HG02870 (cell line): ENCODE measurements at regions not wholly inside any gene's neighbourhood (a gene's known extent, or its start where the extent isn't known, plus 50 kb on each side); places are given as distances from the start of the nearest gene placed in this dataset.
"Not testable (repeated sequence)": the region's sequence is repeated elsewhere in the genome, so short reads cannot be mapped to it uniquely, and the experiment has no call there.

Source experiments
- ATAC-seq: cut with Tn5 transposase; IDR thresholded peaks from one replicate; pipeline ENCODE4 v1.9.1; 2021; ENCODE audit warnings: mild to moderate bottlenecking, moderate library complexity; ENCODE audit not compliant: unreplicated experiment

DNA sequence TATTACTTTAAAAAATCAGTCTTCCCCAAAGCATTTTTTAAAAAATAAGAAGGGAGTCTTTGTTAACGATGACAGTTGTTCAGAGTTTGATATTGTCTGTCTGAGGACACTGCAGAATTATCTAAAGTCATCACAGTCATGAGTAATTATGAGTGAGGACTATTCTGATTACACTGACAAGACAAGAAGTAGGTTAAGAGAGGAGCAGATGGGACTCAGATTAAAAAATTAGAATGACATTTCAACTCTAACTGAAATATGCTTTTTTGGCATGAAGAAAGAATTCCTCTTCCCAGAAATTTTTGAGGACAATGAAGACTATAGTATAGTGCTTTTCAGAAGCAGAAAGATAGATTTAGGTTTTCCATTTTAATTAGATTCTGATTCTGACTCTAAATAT, 456.5 kb downstream of the EPHA7 start:
- ATAC-seq: no peak

DNA sequence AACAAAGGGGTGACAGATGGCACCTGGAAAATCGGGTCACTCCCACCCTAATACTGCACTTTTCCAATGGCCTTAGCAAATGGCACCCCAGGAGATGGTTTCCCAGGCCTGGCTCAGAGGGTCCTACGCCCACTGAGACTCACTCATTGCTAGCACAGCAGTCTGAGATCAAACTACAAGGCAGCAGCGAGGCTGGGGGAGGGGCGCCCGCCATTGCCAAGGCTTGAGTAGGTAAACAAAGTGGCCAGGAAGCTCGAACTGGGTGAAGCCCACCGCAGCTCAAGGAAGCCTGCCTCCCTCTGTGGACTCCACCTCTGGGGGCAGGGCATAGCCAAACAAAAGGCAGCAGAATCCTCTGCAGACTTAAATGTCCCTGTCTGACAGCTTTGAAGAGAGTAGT, 467.2 kb downstream of the EPHA7 start:
- ATAC-seq: not testable (repeated sequence)

DNA sequence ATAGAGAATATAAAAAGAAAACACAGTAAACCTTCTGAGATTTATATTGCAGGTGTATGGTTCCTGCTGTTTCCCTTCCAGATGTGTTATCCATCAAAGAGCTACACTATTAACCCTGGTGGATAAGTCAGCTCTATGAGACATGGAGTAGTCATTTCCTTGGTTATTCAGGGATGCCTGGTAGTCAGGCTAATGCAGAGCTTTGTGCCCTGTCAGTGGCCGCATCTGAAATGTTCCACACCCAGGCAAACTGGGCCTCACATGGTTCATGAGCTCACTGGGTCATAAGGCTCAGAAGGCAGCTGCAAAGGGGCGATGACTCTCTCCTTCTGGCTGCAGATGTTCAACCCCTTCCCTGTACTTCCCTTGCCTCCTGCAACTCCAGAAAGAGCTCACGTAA, 473.6 kb downstream of the EPHA7 start:
- no peak for ATAC-seq

DNA sequence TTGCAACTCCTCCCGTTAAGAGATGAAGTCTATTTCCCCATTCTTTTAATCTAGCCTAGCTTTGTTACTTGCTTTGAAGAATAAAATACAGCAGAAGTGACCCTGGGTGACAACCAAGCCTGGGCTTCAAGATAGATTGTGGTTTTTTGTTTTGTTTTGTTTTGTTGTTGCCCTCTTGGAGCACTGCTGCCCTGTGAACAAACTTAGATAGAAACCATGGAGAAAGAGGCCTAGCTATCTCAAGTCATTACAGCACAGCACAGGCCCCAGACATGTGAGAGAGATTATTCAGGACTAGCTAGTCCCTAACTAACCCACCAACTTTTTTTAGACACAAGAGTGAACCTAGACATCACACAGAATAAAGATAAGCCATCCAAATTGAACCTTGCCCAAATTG, 475.2 kb downstream of the EPHA7 start:
- no peak for ATAC-seq

DNA sequence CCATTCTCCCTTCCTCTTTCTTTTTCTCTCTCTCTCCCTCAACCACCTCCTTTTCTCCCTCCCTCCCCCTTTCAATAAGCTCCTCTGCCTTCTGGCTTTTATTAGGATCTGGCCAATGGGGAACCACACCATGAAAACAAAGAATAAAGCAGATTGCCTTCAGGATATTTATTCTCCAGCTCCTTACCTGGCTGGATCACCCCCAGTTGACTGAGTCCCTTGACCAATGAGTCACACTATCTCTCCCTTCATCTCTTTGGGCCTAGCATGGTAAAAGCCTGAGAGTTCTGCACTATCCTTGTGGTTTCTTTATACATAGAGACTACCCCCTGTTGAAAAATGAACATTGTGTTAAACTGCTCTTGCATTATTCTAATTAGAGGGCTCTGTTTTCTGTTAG, 476.8 kb downstream of the EPHA7 start:
- no peak for ATAC-seq

DNA sequence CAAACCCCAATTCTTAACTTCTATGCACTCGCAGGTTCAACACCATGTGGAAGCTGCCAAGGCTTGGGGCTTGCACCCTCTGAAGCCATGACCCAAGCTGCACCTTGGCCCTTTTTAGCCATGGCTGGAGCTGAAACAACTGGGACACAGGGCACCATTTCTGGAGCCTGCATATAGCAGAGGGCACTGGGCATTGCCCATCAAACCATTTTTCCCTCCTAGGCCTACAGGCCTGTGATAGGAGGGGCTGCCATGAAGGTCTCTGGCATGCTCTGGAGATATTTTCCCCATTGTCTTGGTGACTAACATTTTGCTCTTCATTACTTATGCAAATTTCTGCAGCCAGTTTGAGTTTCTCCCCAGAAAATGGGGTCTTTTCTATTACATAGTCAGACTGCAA, 484.7 kb downstream of the EPHA7 start:
- no peak for ATAC-seq

DNA sequence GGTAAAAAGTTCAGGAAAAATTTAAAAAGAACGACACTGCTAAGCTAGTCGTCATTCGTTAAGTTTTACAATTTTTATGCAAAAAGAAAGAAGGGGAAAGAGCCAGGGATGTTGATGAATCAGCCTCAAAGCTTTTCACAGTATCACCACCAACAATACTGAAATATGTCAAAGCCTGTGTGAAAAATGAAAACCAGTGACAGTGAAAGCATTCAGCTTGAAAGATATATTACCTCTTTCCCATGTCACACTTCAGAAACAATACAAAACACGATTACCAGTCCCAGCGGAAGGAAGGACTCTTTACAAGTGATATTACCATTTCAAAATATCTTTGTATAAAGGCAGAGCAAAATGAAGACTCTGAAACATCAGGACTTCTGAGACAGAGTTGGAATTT, 489.2 kb downstream of the EPHA7 start:
- ATAC-seq: no peak

DNA sequence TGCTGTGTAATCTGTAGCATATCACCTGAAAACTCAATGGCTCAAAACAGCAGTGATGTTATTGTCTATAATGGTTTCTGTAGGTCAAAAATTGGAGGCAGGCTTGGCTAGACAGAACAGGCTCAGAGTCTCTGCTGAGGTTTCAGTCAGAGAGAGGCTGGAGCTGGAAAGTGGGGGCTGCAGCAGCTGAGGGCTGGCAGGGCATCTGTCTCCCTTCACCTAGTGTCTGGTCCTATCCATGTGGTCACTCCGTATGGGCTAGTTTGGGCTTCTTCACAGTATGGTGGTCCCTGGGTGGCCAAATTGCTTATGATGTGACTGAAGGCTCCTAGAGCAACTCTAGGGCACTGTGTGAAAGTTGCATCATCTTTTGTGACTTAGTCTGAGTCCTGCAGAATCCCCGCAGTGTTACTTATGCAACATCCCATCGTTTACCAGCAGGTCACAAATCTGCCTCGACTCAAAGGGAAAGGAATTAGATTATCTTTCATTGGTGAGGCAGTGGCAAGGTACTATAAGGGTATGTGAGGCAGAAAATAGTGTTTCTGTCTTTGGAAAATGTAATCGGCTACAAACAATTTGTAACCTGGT, 497.0 kb downstream of the EPHA7 start:
- ATAC-seq: no peak

DNA sequence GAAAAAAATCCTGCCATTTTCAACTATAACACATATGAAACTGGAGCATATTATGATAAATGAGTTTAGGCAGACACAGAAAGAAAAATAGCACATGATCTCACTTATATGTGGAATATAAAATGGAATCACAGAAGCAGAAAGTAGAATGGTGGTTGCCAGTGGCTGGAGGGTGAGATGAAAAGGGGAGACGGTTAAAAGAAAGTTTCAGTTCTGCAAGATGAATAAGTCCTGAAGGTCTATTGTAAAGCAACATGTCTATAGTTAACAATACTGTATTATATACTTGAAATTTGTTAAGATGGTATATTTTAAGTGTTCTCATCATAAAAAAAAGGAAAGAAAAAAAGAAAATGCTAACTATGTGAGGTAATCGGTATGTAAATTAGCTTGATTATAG, 503.9 kb downstream of the EPHA7 start:
- no peak for ATAC-seq

DNA sequence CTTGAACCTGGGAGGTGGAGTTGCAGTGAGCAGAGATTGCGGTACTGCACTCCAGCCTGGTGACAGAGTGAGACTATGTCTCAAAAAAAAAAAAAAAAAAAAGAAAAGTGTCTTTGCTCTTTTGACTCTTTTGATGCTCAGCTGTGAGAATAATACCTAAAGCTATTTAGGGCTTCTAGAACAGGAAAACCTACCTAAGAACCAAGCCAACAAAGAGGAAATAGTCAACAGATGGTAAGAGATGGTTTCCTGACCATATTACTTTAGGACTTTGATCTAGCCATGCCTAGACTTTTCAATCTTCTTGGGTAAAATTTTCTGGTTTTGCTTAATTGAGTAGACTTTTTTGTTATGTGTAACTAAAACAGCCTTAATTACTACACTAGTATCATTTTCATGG, 508.1 kb downstream of the EPHA7 start:
- ATAC-seq: no peak

DNA sequence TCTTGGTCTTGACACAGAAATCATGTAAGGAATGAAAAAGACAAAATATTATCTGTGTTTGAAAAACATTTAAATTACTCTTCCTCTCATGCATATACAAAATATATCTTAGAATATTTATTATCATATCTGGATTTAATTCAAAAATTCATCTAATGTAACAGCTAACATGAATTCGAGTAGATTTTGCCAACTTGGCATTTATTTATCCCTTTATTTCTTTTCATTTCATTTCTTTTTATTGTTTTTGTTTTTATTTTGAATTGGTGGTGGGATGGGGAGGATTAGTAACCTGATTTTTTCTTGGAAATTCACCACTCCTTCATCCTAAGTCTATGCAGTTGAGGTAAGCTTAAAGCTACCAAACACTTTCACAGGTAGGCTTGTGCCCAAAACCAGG, 508.7 kb downstream of the EPHA7 start:
- ATAC-seq: no peak

DNA sequence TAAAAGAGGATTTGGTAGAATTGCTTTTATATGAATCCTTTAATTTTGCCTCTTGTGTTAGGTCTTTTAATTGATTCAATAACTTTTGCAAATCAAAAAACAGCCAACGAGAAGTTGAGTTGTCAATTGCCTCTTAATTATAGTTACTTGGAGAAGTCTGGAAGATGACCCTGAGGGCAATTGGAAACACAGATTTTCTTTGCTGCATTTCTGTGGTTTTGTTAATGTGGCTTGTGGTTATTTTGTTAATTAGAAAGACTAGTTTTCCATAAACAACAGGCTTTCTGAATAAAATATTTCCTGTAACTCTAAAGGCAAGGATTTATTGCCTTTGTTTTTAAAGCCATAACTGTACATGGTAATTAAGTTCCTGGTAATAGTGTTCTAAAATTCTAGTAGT, 513.0 kb downstream of the EPHA7 start:
- no peak for ATAC-seq

DNA sequence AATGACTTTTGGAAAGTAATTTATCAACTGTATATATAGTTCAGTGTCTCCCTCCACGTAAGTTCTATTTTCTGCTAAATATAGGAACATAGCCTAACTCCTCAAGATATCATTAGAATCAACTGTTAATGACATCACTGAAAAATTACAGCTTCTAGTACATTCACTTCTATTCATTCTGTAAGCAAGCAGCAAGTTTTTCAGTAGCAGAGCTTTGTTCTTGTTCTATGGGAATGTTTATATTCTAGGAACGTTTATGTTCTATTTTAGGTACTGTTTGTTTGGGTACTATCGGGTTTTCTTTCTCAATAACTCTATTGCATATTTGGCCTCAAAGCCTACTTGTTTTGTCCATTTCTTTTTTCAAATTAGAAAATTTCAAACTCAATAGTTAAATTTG, 525.6 kb downstream of the EPHA7 start:
- no peak for ATAC-seq

DNA sequence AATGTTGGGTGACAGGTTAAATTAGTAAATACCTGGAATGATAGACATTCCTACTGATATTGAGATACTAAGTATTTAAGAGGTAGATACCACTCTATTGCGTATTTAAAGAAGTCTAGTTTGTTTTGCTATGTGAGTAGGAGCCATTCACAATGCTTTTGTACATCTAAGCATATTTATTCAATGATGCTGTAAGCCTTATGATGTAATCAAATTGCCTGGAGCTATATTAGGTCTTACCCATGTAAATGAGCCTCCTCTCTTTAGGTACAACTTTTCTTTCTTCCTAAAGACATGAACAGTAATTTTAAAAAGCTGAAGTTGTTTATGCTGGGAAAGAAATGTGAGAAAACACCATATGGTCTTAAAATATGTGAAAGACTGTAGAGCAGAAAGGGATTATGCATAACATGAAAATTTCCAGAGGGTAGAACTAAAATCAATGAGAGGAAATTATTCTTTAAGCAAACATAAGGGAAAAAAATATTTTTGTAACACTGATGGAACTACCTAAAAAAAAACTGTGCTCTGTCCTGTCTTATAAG, 526.7 kb downstream of the EPHA7 start:
- no peak for ATAC-seq

DNA sequence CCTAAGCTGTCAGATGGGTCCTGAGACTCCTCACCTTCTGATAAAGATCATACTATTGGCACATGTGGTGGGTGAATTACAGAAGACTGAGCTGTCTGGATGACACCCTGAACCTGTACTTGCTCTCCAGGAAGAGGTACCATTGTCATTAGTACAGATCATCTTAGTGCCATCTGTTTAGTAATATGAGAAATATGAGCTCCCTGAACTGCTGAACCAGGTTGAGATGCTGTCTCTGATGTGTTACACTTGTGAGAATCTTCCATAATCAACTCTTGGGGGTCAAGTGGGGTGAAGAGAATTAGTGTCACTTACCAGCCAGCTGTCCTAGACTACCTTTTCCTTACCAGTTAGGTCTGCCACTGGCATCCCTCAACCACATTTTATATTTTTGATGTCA, 531.0 kb downstream of the EPHA7 start:
- ATAC-seq: no peak

DNA sequence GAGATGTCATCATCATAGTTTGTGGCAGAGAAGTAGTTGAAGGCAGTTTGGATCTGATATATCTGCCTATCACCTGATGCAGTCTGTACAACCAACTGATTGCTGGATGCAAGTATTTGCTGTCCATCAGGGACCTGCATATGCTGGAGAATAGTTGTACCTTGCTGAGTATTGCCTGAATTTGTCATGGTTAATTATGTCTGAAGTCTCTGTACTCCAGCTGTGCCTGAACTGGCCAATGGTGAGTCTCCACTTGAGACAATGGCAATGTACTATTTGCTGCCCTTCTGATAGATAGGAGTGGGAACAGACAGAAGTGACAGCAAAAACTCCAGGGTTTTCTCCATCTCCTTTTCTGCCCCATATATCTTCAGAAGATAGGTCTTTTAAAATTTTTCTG, 531.5 kb downstream of the EPHA7 start:
- no peak for ATAC-seq

DNA sequence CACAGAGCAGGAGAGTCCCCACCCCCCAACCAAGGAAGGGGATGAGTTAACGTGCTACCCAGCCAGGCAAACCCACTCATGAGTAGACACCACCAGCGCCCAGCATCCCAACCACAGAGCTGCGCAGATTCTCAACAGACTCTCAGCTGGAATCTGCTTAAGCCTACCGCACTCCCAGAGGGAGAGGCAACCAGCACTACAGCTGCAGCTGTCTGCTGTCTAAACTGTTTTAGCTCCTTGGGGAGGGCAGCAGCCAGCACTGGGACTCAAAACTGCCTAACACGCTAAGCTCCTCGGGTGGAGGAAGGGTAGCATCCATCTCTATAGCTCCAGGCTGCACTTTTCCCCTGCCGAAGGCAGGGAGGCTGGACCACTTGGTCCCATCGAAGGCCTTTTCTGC, 539.8 kb downstream of the EPHA7 start:
- no peak for ATAC-seq

DNA sequence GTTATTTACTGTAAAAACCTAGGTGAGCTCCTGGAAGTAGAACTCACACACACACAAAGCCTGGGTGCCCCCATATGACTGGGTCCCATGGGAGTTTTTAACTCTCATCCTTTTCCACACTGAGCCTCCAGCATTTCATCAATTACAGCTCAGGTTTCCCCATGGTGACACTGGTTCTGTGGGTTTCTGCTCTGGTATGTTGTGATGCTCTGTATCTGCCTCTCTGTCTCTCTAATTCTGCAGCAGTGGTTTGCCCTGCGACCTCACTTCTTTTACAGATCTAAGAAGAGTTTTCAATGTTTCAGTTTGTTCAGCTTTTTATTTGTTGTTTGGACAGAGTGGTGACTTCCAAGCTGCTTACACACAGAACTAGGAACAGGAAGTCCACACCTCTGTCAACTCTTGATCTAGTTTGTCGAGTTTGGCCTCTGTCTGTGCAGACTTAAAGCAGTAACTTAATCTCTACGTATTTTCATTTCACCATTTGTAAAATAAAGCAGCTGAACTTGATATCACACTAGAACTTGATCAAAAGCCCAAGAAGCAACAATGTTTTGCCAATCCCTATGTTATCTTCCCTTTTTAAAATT, 554.3 kb downstream of the EPHA7 start:
- ATAC-seq: no peak

DNA sequence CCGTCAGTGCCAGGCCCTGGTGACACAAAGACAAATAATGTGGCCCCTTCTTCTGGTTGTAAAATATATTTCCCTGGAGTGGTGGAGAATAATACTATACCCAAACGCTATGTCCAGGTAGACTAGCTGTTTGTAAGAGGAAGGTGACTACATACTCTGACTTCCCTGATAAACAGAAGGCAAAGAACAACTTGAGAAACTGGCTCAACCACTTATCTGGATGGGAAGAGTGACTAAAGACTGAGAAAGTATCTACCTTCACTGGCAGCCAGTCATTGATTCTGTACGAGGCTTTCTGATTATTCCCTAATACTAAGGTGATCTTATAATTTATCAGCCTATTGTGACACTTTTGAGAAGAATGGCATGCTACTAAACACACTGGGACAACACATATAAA, 569.7 kb downstream of the EPHA7 start:
- no peak for ATAC-seq

DNA sequence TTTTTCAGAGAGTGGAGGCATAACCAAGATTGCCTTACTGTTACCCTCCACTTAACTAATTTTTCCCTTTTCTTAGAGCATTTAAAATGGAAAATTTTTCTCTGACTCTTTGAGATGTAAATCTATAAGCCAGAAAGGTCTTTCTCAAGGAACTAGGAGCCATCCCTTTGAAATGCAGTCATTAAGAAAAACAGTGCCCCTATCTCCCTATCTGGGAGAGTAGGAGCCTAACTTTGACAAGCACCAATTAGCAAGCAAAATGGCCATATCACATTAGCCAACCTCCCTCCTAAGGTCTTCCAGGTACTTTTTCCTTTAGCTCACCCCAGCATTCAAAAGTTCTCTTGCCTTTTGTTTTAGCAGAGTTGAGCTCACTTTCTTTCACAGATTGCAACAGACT, 570.5 kb downstream of the EPHA7 start:
- no peak for ATAC-seq

DNA sequence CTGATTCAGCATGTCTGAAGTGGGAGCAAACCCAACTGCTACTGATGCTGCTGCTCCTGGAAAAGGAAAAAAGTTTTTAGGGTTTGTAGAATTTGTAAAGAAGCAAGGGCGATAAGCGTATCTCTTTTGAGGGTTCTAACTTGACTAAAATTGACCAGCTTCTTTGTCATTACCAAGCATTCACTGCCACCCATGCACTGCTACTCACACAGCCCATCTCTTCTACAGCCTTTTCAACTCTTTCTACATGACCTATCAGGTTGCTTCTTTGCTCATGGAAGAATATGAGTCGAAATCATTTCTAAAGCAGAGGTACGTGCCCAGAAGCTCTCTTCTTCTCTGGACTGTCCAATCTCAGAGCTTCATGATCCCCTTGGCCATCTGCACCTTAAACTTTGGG, 570.9 kb downstream of the EPHA7 start:
- no peak for ATAC-seq

DNA sequence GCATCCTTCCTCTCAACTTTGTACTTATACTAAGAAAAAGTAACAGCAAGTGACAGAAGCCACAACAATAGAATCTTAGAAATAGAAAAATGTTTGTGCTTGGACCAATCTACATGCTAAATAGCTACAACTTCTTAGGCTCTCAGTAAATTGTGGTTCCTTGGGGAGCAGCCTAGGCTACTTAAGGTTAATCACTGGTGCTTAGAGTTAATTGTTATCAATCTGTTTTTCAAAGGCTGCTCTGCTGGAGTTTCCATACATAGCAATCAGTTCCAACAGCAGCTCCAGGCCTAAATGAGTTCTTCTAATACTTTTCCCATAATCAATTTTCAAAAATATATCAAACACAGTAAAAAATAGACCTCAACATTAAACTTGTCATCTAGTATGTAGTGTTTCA, 571.4 kb downstream of the EPHA7 start:
- no peak for ATAC-seq
